Endodermal cell (in vitro differentiated cells): ENCODE measurements at regions not wholly inside any gene's neighbourhood (a gene's known extent, or its start where the extent isn't known, plus 50 kb on each side); places are given as distances from the start of the nearest gene placed in this dataset.
"Not testable (repeated sequence)": the region's sequence is repeated elsewhere in the genome, so short reads cannot be mapped to it uniquely, and the experiment has no call there.

Experiments used
- DNase-seq: peaks from one replicate; pipeline ENCODE4 v3.0.0-alpha.2; 2017
- H3K27ac ChIP-seq: 2 replicates; pipeline ENCODE4 v1.5.1; 2013; ENCODE audit warnings: mild to moderate bottlenecking, low read depth, low read length, moderate library complexity
- H3K27me3 ChIP-seq: 2 replicates; pipeline ENCODE4 v1.6.1; 2013; ENCODE audit warnings: mild to moderate bottlenecking, low read length, moderate library complexity; ENCODE audit not compliant: insufficient read depth, control insufficient read depth, poor library complexity, severe bottlenecking
- H3K36me3 ChIP-seq: 2 replicates; pipeline ENCODE4 v1.7.0; 2013; ENCODE audit warnings: mild to moderate bottlenecking, low read length, moderate library complexity; ENCODE audit not compliant: control insufficient read depth, insufficient read depth
- H3K4me1 ChIP-seq: one replicate; pipeline ENCODE4 v1.7.0; 2013; ENCODE audit warnings: low read length; ENCODE audit not compliant: control insufficient read depth, insufficient read depth
- H3K4me3 ChIP-seq: 2 replicates; pipeline ENCODE4 v1.5.1; 2013; ENCODE audit warnings: mild to moderate bottlenecking, low read length, moderate library complexity
- H3K9ac ChIP-seq: 2 replicates; pipeline ENCODE4 v1.6.1; 2013; ENCODE audit warnings: mild to moderate bottlenecking, low read length, moderate library complexity; ENCODE audit not compliant: poor library complexity, severe bottlenecking; ENCODE audit errors: extremely low read depth
- H3K9me3 ChIP-seq: 2 replicates; pipeline ENCODE4 v1.6.1; 2013; ENCODE audit warnings: mild to moderate bottlenecking, low read length, moderate library complexity; ENCODE audit not compliant: control insufficient read depth
- H3K27ac Mint-ChIP-seq: 2 replicates; pipeline ENCODE4 v1.8.0; 2020; ENCODE audit warnings: mixed read lengths
- H3K27me3 Mint-ChIP-seq: 2 replicates; pipeline ENCODE4 v1.8.0; 2021; ENCODE audit warnings: mild to moderate bottlenecking, mixed read lengths; ENCODE audit not compliant: insufficient read depth
- H3K36me3 Mint-ChIP-seq: 2 replicates; pipeline ENCODE4 v1.8.0; 2020; ENCODE audit warnings: low read depth, mixed read lengths
- H3K4me1 Mint-ChIP-seq: 2 replicates; pipeline ENCODE4 v1.8.0; 2020; ENCODE audit warnings: mixed read lengths
- H3K4me3 Mint-ChIP-seq: 2 replicates; pipeline ENCODE4 v1.8.0; 2020; ENCODE audit warnings: mild to moderate bottlenecking, moderate library complexity, mixed read lengths
- H3K9me3 Mint-ChIP-seq: 2 replicates; pipeline ENCODE4 v1.8.0; 2020; ENCODE audit warnings: mild to moderate bottlenecking, mixed read lengths
- CTCF ChIP-seq: fragments of 200-600 bp; sonication (generic); conservative IDR thresholded peaks from 2 replicates; pipeline ENCODE4 v1.5.0; 2021; ENCODE audit warnings: antibody characterized with exemption, mild to moderate bottlenecking
- WGBS, 2 experiments: methylation state at CpG; one replicate each; pipeline versions ENCODE4 v1.1.5 to v1.1.7; 2013; ENCODE audit warnings: missing lambda C conversion rate in 2 of 2, mixed read lengths in 1 of 2; ENCODE audit not compliant: insufficient coverage in 1 of 2, insufficient read length in 1 of 2; 5-methylcytosine and 5-hydroxymethylcytosine counted together

DNA sequence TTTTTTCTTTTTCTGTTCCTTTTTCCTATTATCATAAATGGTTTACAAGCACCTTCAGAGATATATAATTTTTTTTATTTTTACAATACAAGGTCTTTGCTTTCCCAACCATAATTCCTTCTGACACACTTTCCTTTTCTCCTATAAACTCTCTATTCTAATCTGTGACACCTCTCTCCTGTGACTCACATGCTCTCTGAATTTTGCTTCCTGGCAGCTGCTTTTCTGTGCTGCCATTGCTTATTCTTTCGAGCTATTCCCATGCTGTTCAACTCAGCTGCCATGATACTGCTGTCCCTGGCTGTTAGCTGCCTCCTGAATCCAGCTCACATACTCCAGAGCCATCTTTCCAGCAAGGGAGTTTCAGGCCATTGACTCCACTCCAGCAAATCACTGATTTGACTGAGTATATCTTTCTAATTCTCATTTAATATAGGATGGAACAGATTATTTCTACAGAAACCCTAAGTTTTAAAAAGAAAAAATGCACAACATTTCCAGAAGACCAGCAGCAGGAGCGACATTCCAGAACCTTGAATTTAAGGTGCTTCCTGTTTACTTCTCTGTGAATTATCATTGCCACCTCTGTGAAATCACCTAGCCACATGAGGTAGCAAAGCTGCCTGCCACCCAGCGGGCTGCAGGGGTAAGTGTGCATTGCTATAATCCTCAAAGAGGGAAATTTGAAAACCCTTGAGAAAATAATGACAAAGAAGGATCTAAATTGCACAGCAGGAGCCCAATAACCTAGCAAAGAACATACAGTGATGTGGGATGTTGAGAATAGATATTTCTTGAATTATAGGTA is 1442.6 kb downstream of the KHDRBS2 start:
- not testable (repeated sequence) for H3K27me3 Mint-ChIP-seq, H3K36me3 Mint-ChIP-seq, H3K9me3 Mint-ChIP-seq, H3K27me3 ChIP-seq, H3K9ac ChIP-seq, H3K4me3 ChIP-seq, H3K4me1 ChIP-seq, H3K4me1 Mint-ChIP-seq, H3K9me3 ChIP-seq, H3K4me3 Mint-ChIP-seq, H3K36me3 ChIP-seq, H3K27ac ChIP-seq
- TF ChIP-seq CTCF: peak; percentile 67
- WGBS, 2 experiments: 58 to 83% methylated on average over 1 to 2 of the region's 3 CpGs
- peak; percentile 73 for DNase-seq
- peak overlapping the region; percentile 78 for H3K27ac Mint-ChIP-seq

DNA sequence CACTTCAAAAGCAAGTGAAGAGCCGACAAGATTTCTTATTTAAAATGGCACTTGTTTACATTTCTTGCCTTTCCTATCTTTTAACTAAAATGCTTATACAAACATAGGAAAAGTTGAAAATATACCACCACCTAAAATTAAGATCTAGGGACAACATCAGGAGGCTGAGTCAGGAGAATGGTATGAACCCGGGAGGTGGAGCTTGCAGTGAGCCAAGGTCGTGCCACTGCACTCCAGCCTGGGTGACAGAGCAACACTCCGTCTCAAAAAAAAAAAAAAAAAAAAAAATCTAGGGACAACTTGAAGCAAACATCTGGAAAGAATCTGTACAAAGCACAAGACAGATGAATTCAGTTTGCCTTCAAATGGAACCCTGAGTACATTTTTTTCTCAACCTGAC is 1455.3 kb downstream of the KHDRBS2 start:
- not testable (repeated sequence) for H3K4me3 ChIP-seq, DNase-seq, H3K4me3 Mint-ChIP-seq, H3K27ac Mint-ChIP-seq, H3K4me1 Mint-ChIP-seq, H3K9me3 Mint-ChIP-seq, H3K9me3 ChIP-seq, H3K27me3 ChIP-seq, H3K4me1 ChIP-seq, H3K9ac ChIP-seq, H3K27ac ChIP-seq, H3K27me3 Mint-ChIP-seq, H3K36me3 ChIP-seq, H3K36me3 Mint-ChIP-seq
- 75 to 81% methylated on average over 2 to 3 of the region's 4 CpGs for WGBS, 2 experiments

- H3K27ac Mint-ChIP-seq: peak overlapping the region; percentile 55
- H3K27me3 Mint-ChIP-seq, H3K4me3 ChIP-seq, H3K9me3 ChIP-seq, H3K9me3 Mint-ChIP-seq, H3K36me3 ChIP-seq, H3K4me1 Mint-ChIP-seq, H3K4me1 ChIP-seq, H3K4me3 Mint-ChIP-seq, H3K9ac ChIP-seq, DNase-seq, H3K27me3 ChIP-seq, H3K36me3 Mint-ChIP-seq, H3K27ac ChIP-seq: not testable (repeated sequence)
These were observed 1463.4 kb downstream of the KHDRBS2 start for GRCh38 chr6:60822597-60822996.

DNA sequence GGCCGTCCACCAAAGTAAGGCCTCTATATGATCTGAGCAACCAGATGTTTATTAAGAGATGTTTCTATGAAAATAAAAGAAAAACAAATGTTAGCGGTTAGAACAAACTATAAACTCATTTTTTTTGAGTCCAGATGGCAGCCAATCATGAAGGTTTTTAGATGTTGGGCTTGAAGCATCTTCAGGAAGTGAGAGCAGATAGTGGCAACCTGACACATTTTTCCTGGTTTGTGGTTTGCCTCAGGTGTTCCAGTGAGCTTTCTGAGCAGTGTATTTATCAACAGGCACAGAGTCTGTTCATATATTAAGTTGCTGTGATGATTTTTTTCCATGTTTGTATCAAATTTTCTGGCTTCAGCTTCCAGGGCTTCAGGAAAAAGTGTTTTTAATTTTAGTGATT is 1468.0 kb downstream of the KHDRBS2 start:
- not testable (repeated sequence) for H3K9me3 ChIP-seq, DNase-seq, H3K9ac ChIP-seq, H3K27ac Mint-ChIP-seq, H3K4me3 ChIP-seq, H3K9me3 Mint-ChIP-seq, H3K36me3 ChIP-seq, H3K27me3 Mint-ChIP-seq, H3K27me3 ChIP-seq, H3K36me3 Mint-ChIP-seq, H3K4me3 Mint-ChIP-seq, H3K4me1 ChIP-seq, H3K27ac ChIP-seq, H3K4me1 Mint-ChIP-seq
- WGBS, 2 experiments: 100% methylated on average over 1 of the region's 2 CpGs; no CpG with 5 or more reads in 1 of the 2 experiments

- H3K36me3 ChIP-seq, H3K9me3 ChIP-seq, H3K9me3 Mint-ChIP-seq, H3K4me3 Mint-ChIP-seq, H3K27me3 ChIP-seq, H3K4me1 ChIP-seq, H3K36me3 Mint-ChIP-seq, H3K27ac Mint-ChIP-seq, H3K27me3 Mint-ChIP-seq, H3K9ac ChIP-seq, DNase-seq, H3K27ac ChIP-seq, H3K4me1 Mint-ChIP-seq, H3K4me3 ChIP-seq: not testable (repeated sequence)
- 100% methylated on average over 1 of the region's 1 CpG; no CpG with 5 or more reads in 1 of the 2 experiments for WGBS, 2 experiments
These were observed 1471.2 kb downstream of the KHDRBS2 start for GRCh38 chr6:60814784-60815183.

GRCh38 chr6:60813897-60814596 is 1472.0 kb downstream of the KHDRBS2 start:
- H3K27ac ChIP-seq, H3K27me3 Mint-ChIP-seq, H3K4me1 ChIP-seq, H3K9ac ChIP-seq, H3K27me3 ChIP-seq, H3K36me3 Mint-ChIP-seq, H3K4me1 Mint-ChIP-seq, H3K9me3 ChIP-seq, H3K36me3 ChIP-seq, H3K4me3 Mint-ChIP-seq, H3K27ac Mint-ChIP-seq, DNase-seq, H3K9me3 Mint-ChIP-seq, H3K4me3 ChIP-seq: not testable (repeated sequence)
- 90% methylated on average over 2 of the region's 4 CpGs; no CpG with 5 or more reads in 1 of the 2 experiments for WGBS, 2 experiments
